ENCODE measurements at regions not wholly inside any gene's neighbourhood (a gene's known extent, or its start where the extent isn't known, plus 50 kb on each side); places are given as distances from the start of the nearest gene placed in this dataset.

GRCh38 chr3:153443961-153444360 lies 281.9 kb downstream of the RAP2B start:
- DNase-seq: no peak
- CTCF ChIA-PET: no interaction called here
- no peak for TF ChIP-seq EZH2 (IDR thresholded peaks at IDR 0.05; ENCODE audit: borderline replicate concordance, insufficient read depth, low read depth, low read length, poor library complexity, severe bottlenecking)
- TF ChIP-seq CTCF (IDR thresholded peaks at IDR 0.05): no peak
- no peak for ATAC-seq (ENCODE audit: low read depth)
- POLR2A ChIA-PET: no interaction called here
- Histone ChIP-seq H3K9me3 (ENCODE audit: control extremely low read depth in 1 of 3, control insufficient read depth in 2 of 3, insufficient read depth in 1 of 3, low read length in 2 of 3) (no peaks in the 10 kb centered on the region), H4K20me1 (ENCODE audit: control insufficient read depth, insufficient read depth, low read length, poor library complexity, severe bottlenecking) (no peaks in the 10 kb centered on the region), H3K9ac (ENCODE audit: low read length) (no peak overlapping the region), H3K36me3 (replicated peaks in 1 of 2; ENCODE audit: control extremely low read depth in 1 of 2, control insufficient read depth in 1 of 2, extremely low read depth in 1 of 2, insufficient read depth in 2 of 2, low read length in 1 of 2) (no peaks in the 10 kb centered on the region), H3K4me3 (ENCODE audit: control extremely low read depth in 1 of 5, extremely low read depth in 1 of 5, insufficient read depth in 1 of 5, low read depth in 2 of 5, low read length in 4 of 5) (no peak overlapping the region), H3K79me2 (ENCODE audit: control insufficient read depth, insufficient read depth, low read length) (no peaks in the 10 kb centered on the region), H3K4me2 (replicated peaks; ENCODE audit: low read depth, low read length, poor library complexity, severe bottlenecking) (no peak overlapping the region), H3K4me1 (ENCODE audit: control insufficient read depth in 2 of 2, insufficient read depth in 2 of 2, low read length in 2 of 2) (no peaks in the 10 kb centered on the region), H3K27ac (ENCODE audit: low read length in 2 of 2) (no peak overlapping the region), H2AFZ (ENCODE audit: insufficient read depth, low read depth, low read length, poor library complexity, severe bottlenecking) (no peak overlapping the region), H3K27me3 (replicated peaks in 1 of 4; ENCODE audit: control extremely low read depth in 1 of 4, control insufficient read depth in 3 of 4, insufficient read depth in 4 of 4, low read length in 3 of 4) (no peaks in the 10 kb centered on the region)
- H3K4me3 Mint-ChIP-seq: no peak overlapping the region
- no CpG with 5 or more reads among the region's 3 CpGs for WGBS (ENCODE audit: insufficient coverage)
- intact Hi-C loops (cut with micrococcal nuclease): loop anchor here (5.0 kb wide), 1 partner anchor 402 kb away; no protein-coding TSS in a partner anchor
- H3K27me3 Mint-ChIP-seq: peaks cover 3% of the 10 kb centered on the region
- H3K4me1 Mint-ChIP-seq: no peaks in the 10 kb centered on the region
- no peak overlapping the region for H3K27ac Mint-ChIP-seq
- no peaks in the 10 kb centered on the region for H3K9me3 Mint-ChIP-seq (ENCODE audit: insufficient read depth)

DNA sequence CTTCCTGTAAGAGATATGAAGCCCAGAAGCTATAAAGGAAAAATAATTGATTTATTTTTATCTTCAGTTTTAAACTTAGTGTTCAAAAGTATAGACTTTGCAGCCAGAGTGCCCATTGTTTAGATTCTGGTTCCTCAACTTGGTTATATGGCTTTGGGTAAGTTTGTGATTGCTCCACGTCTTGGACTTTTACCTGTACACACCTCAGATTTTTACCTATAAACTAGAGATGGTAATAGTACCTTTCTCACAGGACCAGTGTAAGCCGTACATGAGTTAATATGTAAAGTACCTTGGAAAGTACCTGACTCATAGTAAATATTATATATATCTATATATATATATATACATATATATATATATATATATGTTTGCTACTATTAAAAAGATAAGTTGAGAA lies 283.8 kb downstream of the RAP2B start:
- WGBS (ENCODE audit: insufficient coverage): no CpG with 5 or more reads among the region's 2 CpGs
- H3K36me3 ChIP-seq (replicated peaks in 1 of 2; ENCODE audit: control extremely low read depth in 1 of 2, control insufficient read depth in 1 of 2, extremely low read depth in 1 of 2, insufficient read depth in 2 of 2, low read length in 1 of 2): no peaks in the 10 kb centered on the region
- no peaks in the 10 kb centered on the region for H3K27me3 ChIP-seq (replicated peaks in 1 of 4; ENCODE audit: control extremely low read depth in 1 of 4, control insufficient read depth in 3 of 4, insufficient read depth in 4 of 4, low read length in 3 of 4)
- H3K4me1 ChIP-seq (ENCODE audit: control insufficient read depth in 2 of 2, insufficient read depth in 2 of 2, low read length in 2 of 2): no peaks in the 10 kb centered on the region
- no peak overlapping the region for H3K27ac ChIP-seq (ENCODE audit: low read length in 2 of 2)
- ChIA-PET CTCF (no interaction called here), POLR2A (no interaction called here)
- Mint-ChIP-seq H3K4me3 (no peak overlapping the region), H3K4me1 (no peaks in the 10 kb centered on the region), H3K9me3 (ENCODE audit: insufficient read depth) (no peaks in the 10 kb centered on the region), H3K27me3 (peaks cover 3% of the 10 kb centered on the region), H3K27ac (no peak overlapping the region)
- intact Hi-C loops (cut with micrococcal nuclease): no loop called here
- no peak overlapping the region for H2AFZ ChIP-seq (ENCODE audit: insufficient read depth, low read depth, low read length, poor library complexity, severe bottlenecking)
- no peaks in the 10 kb centered on the region for H3K79me2 ChIP-seq (ENCODE audit: control insufficient read depth, insufficient read depth, low read length)
- ATAC-seq (ENCODE audit: low read depth): no peak
- H3K9me3 ChIP-seq (ENCODE audit: control extremely low read depth in 1 of 3, control insufficient read depth in 2 of 3, insufficient read depth in 1 of 3, low read length in 2 of 3): no peaks in the 10 kb centered on the region
- no peaks in the 10 kb centered on the region for H4K20me1 ChIP-seq (ENCODE audit: control insufficient read depth, insufficient read depth, low read length, poor library complexity, severe bottlenecking)
- no peak for TF ChIP-seq CTCF (IDR thresholded peaks at IDR 0.05)
- no peak for TF ChIP-seq EZH2 (IDR thresholded peaks at IDR 0.05; ENCODE audit: borderline replicate concordance, insufficient read depth, low read depth, low read length, poor library complexity, severe bottlenecking)
- no peak overlapping the region for H3K4me2 ChIP-seq (replicated peaks; ENCODE audit: low read depth, low read length, poor library complexity, severe bottlenecking)
- no peak overlapping the region for H3K4me3 ChIP-seq (ENCODE audit: control extremely low read depth in 1 of 5, extremely low read depth in 1 of 5, insufficient read depth in 1 of 5, low read depth in 2 of 5, low read length in 4 of 5)
- H3K9ac ChIP-seq (ENCODE audit: low read length): no peak overlapping the region
- DNase-seq: no peak
